ENCODE measurements at regions not wholly inside any gene's neighbourhood (a gene's known extent, or its start where the extent isn't known, plus 50 kb on each side); places are given as distances from the start of the nearest gene placed in this dataset.

GRCh38 chr9:97237951-97238889 is 69.2 kb upstream of the CCDC180 start (continued):
- TF ChIP-seq LCORL (IDR thresholded peaks at IDR 0.05) = no peak
- peak; percentile 51 for TF ChIP-seq LCORL (CRISPR knock-in tag; IDR thresholded peaks at IDR 0.05)
- no peak for TF ChIP-seq NFYC (CRISPR knock-in tag; IDR thresholded peaks at IDR 0.05)
- TF ChIP-seq EHMT2 (IDR thresholded peaks at IDR 0.05; ENCODE audit: borderline replicate concordance, low read depth, low read length) = no peak
- peak; percentile 47; the same call in 1 of the 2 replicates for TF ChIP-seq ZNF800 (CRISPR knock-in tag; IDR thresholded peaks at IDR 0.05)
- peak; percentile 80 for TF ChIP-seq ZNF143 (CRISPR knock-in tag; IDR thresholded peaks at IDR 0.05)
- TF ChIP-seq KDM5A (IDR thresholded peaks at IDR 0.05; ENCODE audit: borderline replicate concordance, low read length) = no peak
- TF ChIP-seq KLF12 (CRISPR knock-in tag; IDR thresholded peaks at IDR 0.05; ENCODE audit: borderline replicate concordance) = peak; percentile 20; the same call in 1 of the 2 replicates
- no peak for TF ChIP-seq RXRB (CRISPR knock-in tag; IDR thresholded peaks at IDR 0.05; ENCODE audit: borderline replicate concordance)
- no peak for TF ChIP-seq ZMYM3 (CRISPR knock-in tag; IDR thresholded peaks at IDR 0.05)
- peak; percentile 22; the same call in 1 of the 2 replicates for TF ChIP-seq YEATS2 (CRISPR knock-in tag; IDR thresholded peaks at IDR 0.05; ENCODE audit: borderline replicate concordance)
- TF ChIP-seq AFF4 (CRISPR knock-in tag; IDR thresholded peaks at IDR 0.05) = no peak
- TF ChIP-seq ZNF282 (IDR thresholded peaks at IDR 0.05; ENCODE audit: partially characterized antibody) = no peak
- TF ChIP-seq ZNF777 (CRISPR knock-in tag; IDR thresholded peaks at IDR 0.05) = peak; percentile 76
- no peak for TF ChIP-seq PLSCR1 (CRISPR knock-in tag; IDR thresholded peaks at IDR 0.05; ENCODE audit: borderline replicate concordance)
- TF ChIP-seq GRHL1 (CRISPR knock-in tag; conservative IDR thresholded peaks at IDR 0.05) = no peak
- peak; percentile 45; the same call in 1 of the 2 replicates for TF ChIP-seq ATF7-NPFF (CRISPR knock-in tag; IDR thresholded peaks at IDR 0.05; ENCODE audit: low read depth)
- TF ChIP-seq ZNF891 (CRISPR knock-in tag; IDR thresholded peaks at IDR 0.05) = 0 out of 2 replicates have a peak, but pooled peaks have one; percentile 72
- no peak for TF ChIP-seq ASH2L (IDR thresholded peaks at IDR 0.05; ENCODE audit: insufficient read length, low read depth, low read length)
- TF ChIP-seq POLR2AphosphoS2 (IDR thresholded peaks at IDR 0.05; ENCODE audit: low read depth, low read length) = no peak
- TF ChIP-seq ELF4 (CRISPR knock-in tag; IDR thresholded peaks at IDR 0.05; ENCODE audit: borderline replicate concordance) = no peak
- no peak for TF ChIP-seq ZKSCAN1 (IDR thresholded peaks at IDR 0.05; ENCODE audit: low read length)
